IMR-90 (cell line): ENCODE measurements at regions not wholly inside any gene's neighbourhood (a gene's known extent, or its start where the extent isn't known, plus 50 kb on each side); places are given as distances from the start of the nearest gene placed in this dataset.
"Not testable (repeated sequence)": the region's sequence is repeated elsewhere in the genome, so short reads cannot be mapped to it uniquely, and the experiment has no call there.

Experiments used
- ATAC-seq: fragments of 200-7000 bp; cut with Tn5 transposase; 2 replicates; pipeline ENCODE4 v1.9.1; 2020; ENCODE audit warnings: low read depth, mild to moderate bottlenecking, moderate library complexity
- BruUV-seq: library from RNA; stranded (reverse); fragments of 400-500 nt; replicated peaks from 2 replicates; lab custom pipeline; 2021; lab: Mats Ljungman, UMichigan
- CTCF ChIA-PET: fragments of 300-600 bp; formaldehyde crosslinking; extraction: SDS; loops from one replicate; lab custom pipeline; 2021; ENCODE audit warnings: antibody characterized with exemption; lab: Yijun Ruan, JAX
- POLR2A ChIA-PET: fragments of 300-600 bp; sonication (Branson Sonifier 250); formaldehyde crosslinking; loops from one replicate; lab custom pipeline; 2022; ENCODE audit warnings: antibody characterized with exemption; ENCODE audit not compliant: unreplicated experiment; lab: Charles Lee
- DNase-seq: peaks from one replicate; pipeline ENCODE4 v3.0.0; 2013
- H2AFZ ChIP-seq: replicated peaks from 2 replicates; pipeline ENCODE3; 2013; ENCODE audit warnings: low read length, mild to moderate bottlenecking; ENCODE audit not compliant: poor library complexity
- H2AK5ac ChIP-seq: 2 replicates; pipeline ENCODE4 v1.6.1; 2013; ENCODE audit warnings: low read depth, low read length, inconsistent platforms
- H2AK9ac ChIP-seq: replicated peaks from 2 replicates; pipeline ENCODE3; 2013; ENCODE audit warnings: mild to moderate bottlenecking, low read depth, low read length, moderate library complexity; ENCODE audit not compliant: poor library complexity
- H2BK120ac ChIP-seq: 2 replicates; pipeline ENCODE4 v1.6.1; 2013; ENCODE audit warnings: low read depth, low read length, inconsistent platforms
- H2BK15ac ChIP-seq: 3 replicates; pipeline ENCODE4 v1.6.1; 2013; ENCODE audit warnings: low read depth, low read length, inconsistent platforms
- H2BK20ac ChIP-seq: 2 replicates; pipeline ENCODE4 v1.6.1; 2013; ENCODE audit warnings: low read depth, mild to moderate bottlenecking, inconsistent platforms, low read length, moderate library complexity
- H2BK5ac ChIP-seq: 2 replicates; pipeline ENCODE4 v1.6.1; 2013; ENCODE audit warnings: mild to moderate bottlenecking, low read depth, low read length, inconsistent platforms; ENCODE audit not compliant: poor library complexity, severe bottlenecking
- H3K14ac ChIP-seq: replicated peaks from 2 replicates; pipeline ENCODE4 v1.6.1; 2013; ENCODE audit warnings: low read depth, low read length, inconsistent platforms
- H3K18ac ChIP-seq: 2 replicates; pipeline ENCODE4 v1.6.1; 2013; ENCODE audit warnings: low read depth, low read length, control low read depth
- H3K23ac ChIP-seq: 2 replicates; pipeline ENCODE4 v1.6.1; 2013; ENCODE audit warnings: low read depth, low read length, inconsistent platforms
- H3K27ac ChIP-seq: 2 replicates; pipeline ENCODE4 v1.5.1; 2013; ENCODE audit warnings: mild to moderate bottlenecking, control low read depth, low read length; ENCODE audit not compliant: insufficient read depth
- H3K27me3 ChIP-seq: 2 replicates; pipeline ENCODE4 v1.6.1; 2013; ENCODE audit warnings: low read length; ENCODE audit not compliant: control insufficient read depth, insufficient read depth
- H3K36me3 ChIP-seq: 2 replicates; pipeline ENCODE4 v1.6.1; 2013; ENCODE audit warnings: low read length, mixed read lengths; ENCODE audit not compliant: control insufficient read depth, insufficient read depth
- H3K4ac ChIP-seq: 2 replicates; pipeline ENCODE4 v1.6.1; 2013; ENCODE audit warnings: low read depth, low read length, inconsistent platforms
- H3K4me1 ChIP-seq: 2 replicates; pipeline ENCODE4 v1.6.1; 2013; ENCODE audit warnings: low read length, mixed read lengths; ENCODE audit not compliant: control insufficient read depth, insufficient read depth
- H3K4me2 ChIP-seq: 2 replicates; pipeline ENCODE4 v1.6.1; 2013; ENCODE audit warnings: low read depth, mild to moderate bottlenecking, control low read depth, low read length, moderate library complexity
- H3K4me3 ChIP-seq: 2 replicates; pipeline ENCODE4 v1.5.1; 2013; ENCODE audit warnings: low read depth, mild to moderate bottlenecking, control low read depth, low read length, moderate library complexity; ENCODE audit not compliant: insufficient read depth
- H3K56ac ChIP-seq: 2 replicates; pipeline ENCODE4 v1.6.1; 2013; ENCODE audit warnings: low read length, inconsistent platforms; ENCODE audit not compliant: insufficient read depth; ENCODE audit errors: extremely low read depth
- H3K79me1 ChIP-seq, 2 experiments: 2 replicates each; pipeline ENCODE4 v1.6.1; 2013; ENCODE audit warnings: low read length in 2 of 2, inconsistent platforms in 1 of 2, low read depth in 1 of 2
- H3K9ac ChIP-seq: 2 replicates; pipeline ENCODE4 v1.6.1; 2013; ENCODE audit warnings: low read depth, low read length, control low read depth
- H3K9me1 ChIP-seq: 2 replicates; pipeline ENCODE4 v1.6.1; 2013; ENCODE audit warnings: low read length, inconsistent platforms; ENCODE audit not compliant: insufficient read depth
- H3K9me3 ChIP-seq: 2 replicates; pipeline ENCODE4 v1.6.1; 2013; ENCODE audit warnings: low read length; ENCODE audit not compliant: control insufficient read depth, insufficient read depth
- H4K20me1 ChIP-seq: 2 replicates; pipeline ENCODE4 v1.6.1; 2013; ENCODE audit warnings: low read length, inconsistent platforms; ENCODE audit not compliant: insufficient read depth
- H4K5ac ChIP-seq: 2 replicates; pipeline ENCODE4 v1.6.1; 2013; ENCODE audit warnings: mild to moderate bottlenecking, low read depth, low read length, control low read depth
- H4K8ac ChIP-seq, 2 experiments: 2 replicates each; pipeline ENCODE4 v1.6.1; 2013; ENCODE audit warnings: low read depth in 2 of 2, low read length in 2 of 2, control low read depth in 1 of 2, inconsistent platforms in 1 of 2
- H4K91ac ChIP-seq: 2 replicates; pipeline ENCODE4 v1.6.1; 2013; ENCODE audit warnings: low read depth, low read length, inconsistent platforms; ENCODE audit not compliant: insufficient read depth
- WGBS, 2 experiments: methylation state at CpG; one replicate each; pipeline versions ENCODE4 v1.1.5 to v1.1.7; 2013; ENCODE audit warnings: missing lambda C conversion rate in 2 of 2; ENCODE audit not compliant: insufficient read length in 1 of 2; ENCODE audit errors: extremely low coverage in 2 of 2; 5-methylcytosine and 5-hydroxymethylcytosine counted together
- dilution Hi-C: fragments of 300-500 bp; cut with HindIII; formaldehyde crosslinking; loops from one replicate; pipeline ENCODE4 v1.14.3; 2018; ENCODE audit warnings: low sequenced_read_pairs; ENCODE audit not compliant: unreplicated experiment
- in situ Hi-C: fragments of 300-500 bp; cut with MboI; formaldehyde crosslinking; loops from 3 replicates; pipeline ENCODE4 v1.14.3; 2019; ENCODE audit warnings: low sequenced_read_pairs, inconsistent platforms, mixed read lengths
- intact Hi-C: fragments of 100-400 bp; cut with micrococcal nuclease; formaldehyde crosslinking; loops from 2 replicates; pipeline ENCODE4 v1.10.0; 2022

- H3K27ac ChIP-seq, POLR2A ChIA-PET, H3K4me2 ChIP-seq, H4K8ac ChIP-seq, H2AFZ ChIP-seq, intact Hi-C loops, H2AK9ac ChIP-seq, H3K4me1 ChIP-seq, H2BK5ac ChIP-seq, DNase-seq, H3K27me3 ChIP-seq, in situ Hi-C loops, CTCF ChIA-PET, H2AK5ac ChIP-seq, H4K5ac ChIP-seq, H3K4me3 ChIP-seq, H3K23ac ChIP-seq, H3K9ac ChIP-seq, H3K4ac ChIP-seq, ATAC-seq, H4K91ac ChIP-seq, H3K56ac ChIP-seq, H3K14ac ChIP-seq, dilution Hi-C loops, H4K20me1 ChIP-seq, H3K79me1 ChIP-seq, BruUV-seq, H3K18ac ChIP-seq, H2BK20ac ChIP-seq, H2BK15ac ChIP-seq, H2BK120ac ChIP-seq, H3K9me3 ChIP-seq, H3K9me1 ChIP-seq, H3K36me3 ChIP-seq: not testable (repeated sequence)
- no CpG with 5 or more reads among the region's 10 CpGs for WGBS, 2 experiments
Observed at GRCh38 chr12:105895197-105895832, 243.4 kb downstream of the NUAK1 start.
